K562 (cell line): ENCODE measurements at regions not wholly inside any gene's neighbourhood (a gene's known extent, or its start where the extent isn't known, plus 50 kb on each side); places are given as distances from the start of the nearest gene placed in this dataset.

Experiments used
- DDX20 ChIP-seq: fragments of 450-650 bp; IDR thresholded peaks from 2 replicates; pipeline ENCODE4 v1.6.1; 2016; ENCODE audit warnings: missing genetic modification characterization, low read depth, mild to moderate bottlenecking, missing compliant biosample characterization, moderate library complexity
- ETV1 ChIP-seq: fragments of 450-650 bp; conservative IDR thresholded peaks from 2 replicates; pipeline ENCODE4 v1.6.1; 2016; ENCODE audit warnings: missing genetic modification characterization, control low read depth, low read depth, missing compliant biosample characterization
- GTF2E2 ChIP-seq: fragments of 200-800 bp; sonication (Bioruptor generic); IDR thresholded peaks from 2 replicates; pipeline ENCODE4 v1.6.1; 2016; ENCODE audit warnings: missing genetic modification characterization, missing compliant biosample characterization
- HDAC2 ChIP-seq: fragments of 450-650 bp; IDR thresholded peaks from 2 replicates; pipeline ENCODE4 v1.6.1; 2016; ENCODE audit warnings: mild to moderate bottlenecking
- IRF2 ChIP-seq: sonication (generic); formaldehyde crosslinking; IDR thresholded peaks from 2 replicates; pipeline ENCODE4 v1.8.1; 2022; ENCODE audit warnings: mild to moderate bottlenecking, missing genetic modification reagents
- KAT7 ChIP-seq: sonication (generic); formaldehyde crosslinking; IDR thresholded peaks from 2 replicates; pipeline ENCODE4 v1.8.0; 2022; ENCODE audit warnings: missing genetic modification reagents, mild to moderate bottlenecking, borderline replicate concordance
- MCM2 ChIP-seq: fragments of 450-650 bp; IDR thresholded peaks from 2 replicates; pipeline ENCODE4 v1.6.1; 2017; ENCODE audit warnings: low read depth, mild to moderate bottlenecking
- MCM5 ChIP-seq: fragments of 450-650 bp; IDR thresholded peaks from 2 replicates; pipeline ENCODE4 v1.6.1; 2016; ENCODE audit warnings: low read depth
- MLX ChIP-seq, 2 experiments: fragments of 450-650 bp in 1 of 2; sonication (generic) in 1 of 2; formaldehyde crosslinking; conservative IDR thresholded peaks; 2 replicates each; pipeline versions ENCODE4 v1.4.0 to v1.8.1; 2020 to 2022; ENCODE audit warnings: mild to moderate bottlenecking in 1 of 2, missing genetic modification reagents in 1 of 2
- NCOA6 ChIP-seq: fragments of 450-650 bp; IDR thresholded peaks from 2 replicates; pipeline ENCODE4 v1.6.1; 2017; ENCODE audit warnings: mild to moderate bottlenecking
- NR1H2 ChIP-seq: sonication (generic); formaldehyde crosslinking; IDR thresholded peaks from 2 replicates; pipeline ENCODE4 v1.4.0; 2020; ENCODE audit warnings: mild to moderate bottlenecking, missing genetic modification reagents
- PCBP1 ChIP-seq: fragments of 200-400 bp; formaldehyde crosslinking; IDR thresholded peaks from 2 replicates; pipeline ENCODE4 v1.6.1; 2018; ENCODE audit warnings: mild to moderate bottlenecking, low read depth, low read length; ENCODE audit not compliant: poor library complexity, severe bottlenecking
- PPARD ChIP-seq: fragments of 250-450 bp; sonication (Bioruptor Pico); IDR thresholded peaks from 2 replicates; pipeline ENCODE4 v1.8.0; 2022; ENCODE audit warnings: inconsistent platforms, mild to moderate bottlenecking, moderate library complexity
- PYGO2 ChIP-seq: fragments of 450-650 bp; IDR thresholded peaks from 2 replicates; pipeline ENCODE4 v1.6.1; 2016; ENCODE audit warnings: mild to moderate bottlenecking, missing genetic modification characterization, moderate library complexity, missing compliant biosample characterization
- SRSF9 ChIP-seq: fragments of 200-400 bp; formaldehyde crosslinking; IDR thresholded peaks from 2 replicates; pipeline ENCODE4 v1.6.1; 2017; ENCODE audit warnings: low read depth, low read length, borderline replicate concordance
- ZBTB1 ChIP-seq: sonication (generic); formaldehyde crosslinking; IDR thresholded peaks from 2 replicates; pipeline ENCODE4 v1.8.1; 2023; ENCODE audit warnings: missing genetic modification reagents, low read depth, mild to moderate bottlenecking, borderline replicate concordance
- ZFPM2 ChIP-seq: fragments of 250-450 bp; sonication (Bioruptor Pico); IDR thresholded peaks from 2 replicates; pipeline ENCODE4 v1.5.1; 2022; ENCODE audit warnings: mild to moderate bottlenecking
- ZKSCAN1 ChIP-seq: fragments of 150-350 bp; IDR thresholded peaks from 2 replicates; pipeline ENCODE4 v1.6.1; 2016; ENCODE audit warnings: low read depth, low read length
- ZNF121 ChIP-seq: sonication (generic); formaldehyde crosslinking; conservative IDR thresholded peaks from 2 replicates; pipeline ENCODE4 v1.8.0; 2022; ENCODE audit warnings: missing genetic modification reagents
- ZNF224 ChIP-seq: sonication (generic); formaldehyde crosslinking; IDR thresholded peaks from 2 replicates; pipeline ENCODE4 v1.8.0; 2022; ENCODE audit warnings: mild to moderate bottlenecking, missing genetic modification reagents
- ZNF395 ChIP-seq: fragments of 200-800 bp; sonication (Bioruptor generic); IDR thresholded peaks from 2 replicates; pipeline ENCODE4 v1.6.1; 2017; ENCODE audit warnings: missing genetic modification characterization, missing compliant biosample characterization
- ZNF589 ChIP-seq: fragments of 200-800 bp; sonication (Bioruptor generic); IDR thresholded peaks from 2 replicates; pipeline ENCODE4 v1.6.1; 2016; ENCODE audit warnings: low read depth, missing genetic modification characterization, missing compliant biosample characterization
- ZNF644 ChIP-seq: fragments of 200-800 bp; sonication (Bioruptor generic); IDR thresholded peaks from 2 replicates; pipeline ENCODE4 v1.6.1; 2016; ENCODE audit warnings: low read depth, missing genetic modification characterization, missing compliant biosample characterization
- ZNF76 ChIP-seq: fragments of 250-450 bp; sonication (Bioruptor Pico); IDR thresholded peaks from 2 replicates; pipeline ENCODE4 v1.4.0; 2020; ENCODE audit warnings: mild to moderate bottlenecking, moderate library complexity, borderline replicate concordance
- TF ChIP-seq, protein P1 (sequence below): fragments of 150-350 bp; IDR thresholded peaks from 2 replicates; pipeline ENCODE4 v1.6.1; 2014; ENCODE audit warnings: low read depth, mild to moderate bottlenecking, low read length, borderline replicate concordance

DNA sequence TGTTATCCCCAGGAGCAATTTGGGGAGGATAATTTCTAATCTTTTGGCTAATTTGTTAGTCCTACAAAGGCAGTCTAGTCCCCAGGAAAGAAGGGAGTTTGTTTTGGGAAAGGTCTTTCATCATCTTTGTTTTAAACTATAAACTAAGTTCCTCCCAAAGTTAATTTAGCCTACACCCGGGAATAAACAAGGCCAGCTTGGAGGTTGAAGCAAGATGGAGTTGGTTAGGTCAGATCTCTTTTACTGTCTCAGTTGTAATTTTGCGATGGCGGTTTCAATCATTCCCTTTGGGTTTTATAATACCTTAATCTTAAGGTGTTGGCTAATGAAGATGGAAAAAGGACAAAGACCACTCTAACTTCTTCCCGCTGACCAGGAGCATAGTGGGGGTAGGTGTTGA lies 166.4 kb upstream of the NAMPT start (continued):
- TF ChIP-seq MLX (CRISPR knock-in tag; conservative IDR thresholded peaks at IDR 0.05) (no peak), ETV1 (tag) (peak; percentile 48; the same call in 1 of the 2 replicates), IRF2 (CRISPR knock-in tag) (no peak), NCOA6 (no peak), ZNF121 (no peak), ZBTB1 (CRISPR knock-in tag) (no peak), HDAC2 (no peak), ZNF224 (CRISPR knock-in tag) (no peak), ZKSCAN1 (no peak), ZNF644 (tag) (peak; percentile 91), NR1H2 (CRISPR knock-in tag) (no peak), DDX20 (tag) (peak; percentile 82), GTF2E2 (tag) (no peak), PCBP1 (no peak), MCM5 (no peak), ZNF589 (CRISPR knock-in tag) (no peak), SRSF9 (no peak), MCM2 (no peak), PYGO2 (tag) (peak; percentile 68), ZNF76 (CRISPR knock-in tag) (no peak), ZFPM2 (no peak), KAT7 (no peak), PPARD (CRISPR knock-in tag) (no peak), ZNF395 (CRISPR knock-in tag) (no peak)
- TF ChIP-seq, protein P1, sequence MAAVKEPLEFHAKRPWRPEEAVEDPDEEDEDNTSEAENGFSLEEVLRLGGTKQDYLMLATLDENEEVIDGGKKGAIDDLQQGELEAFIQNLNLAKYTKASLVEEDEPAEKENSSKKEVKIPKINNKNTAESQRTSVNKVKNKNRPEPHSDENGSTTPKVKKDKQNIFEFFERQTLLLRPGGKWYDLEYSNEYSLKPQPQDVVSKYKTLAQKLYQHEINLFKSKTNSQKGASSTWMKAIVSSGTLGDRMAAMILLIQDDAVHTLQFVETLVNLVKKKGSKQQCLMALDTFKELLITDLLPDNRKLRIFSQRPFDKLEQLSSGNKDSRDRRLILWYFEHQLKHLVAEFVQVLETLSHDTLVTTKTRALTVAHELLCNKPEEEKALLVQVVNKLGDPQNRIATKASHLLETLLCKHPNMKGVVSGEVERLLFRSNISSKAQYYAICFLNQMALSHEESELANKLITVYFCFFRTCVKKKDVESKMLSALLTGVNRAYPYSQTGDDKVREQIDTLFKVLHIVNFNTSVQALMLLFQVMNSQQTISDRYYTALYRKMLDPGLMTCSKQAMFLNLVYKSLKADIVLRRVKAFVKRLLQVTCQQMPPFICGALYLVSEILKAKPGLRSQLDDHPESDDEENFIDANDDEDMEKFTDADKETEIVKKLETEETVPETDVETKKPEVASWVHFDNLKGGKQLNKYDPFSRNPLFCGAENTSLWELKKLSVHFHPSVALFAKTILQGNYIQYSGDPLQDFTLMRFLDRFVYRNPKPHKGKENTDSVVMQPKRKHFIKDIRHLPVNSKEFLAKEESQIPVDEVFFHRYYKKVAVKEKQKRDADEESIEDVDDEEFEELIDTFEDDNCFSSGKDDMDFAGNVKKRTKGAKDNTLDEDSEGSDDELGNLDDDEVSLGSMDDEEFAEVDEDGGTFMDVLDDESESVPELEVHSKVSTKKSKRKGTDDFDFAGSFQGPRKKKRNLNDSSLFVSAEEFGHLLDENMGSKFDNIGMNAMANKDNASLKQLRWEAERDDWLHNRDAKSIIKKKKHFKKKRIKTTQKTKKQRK, result no peak
